Limb (tissue), 2 donors: ENCODE measurements at regions not wholly inside any gene's neighbourhood (a gene's known extent, or its start where the extent isn't known, plus 50 kb on each side); places are given as distances from the start of the nearest gene placed in this dataset.
"Not testable (repeated sequence)": the region's sequence is repeated elsewhere in the genome, so short reads cannot be mapped to it uniquely, and the experiment has no call there.

Experiments
- DNase-seq, 2 donors: peaks; one replicate each; pipeline ENCODE4 v3.0.0-alpha.2; 2016; ENCODE audit errors: extremely low spot score in 2 of 2

DNA sequence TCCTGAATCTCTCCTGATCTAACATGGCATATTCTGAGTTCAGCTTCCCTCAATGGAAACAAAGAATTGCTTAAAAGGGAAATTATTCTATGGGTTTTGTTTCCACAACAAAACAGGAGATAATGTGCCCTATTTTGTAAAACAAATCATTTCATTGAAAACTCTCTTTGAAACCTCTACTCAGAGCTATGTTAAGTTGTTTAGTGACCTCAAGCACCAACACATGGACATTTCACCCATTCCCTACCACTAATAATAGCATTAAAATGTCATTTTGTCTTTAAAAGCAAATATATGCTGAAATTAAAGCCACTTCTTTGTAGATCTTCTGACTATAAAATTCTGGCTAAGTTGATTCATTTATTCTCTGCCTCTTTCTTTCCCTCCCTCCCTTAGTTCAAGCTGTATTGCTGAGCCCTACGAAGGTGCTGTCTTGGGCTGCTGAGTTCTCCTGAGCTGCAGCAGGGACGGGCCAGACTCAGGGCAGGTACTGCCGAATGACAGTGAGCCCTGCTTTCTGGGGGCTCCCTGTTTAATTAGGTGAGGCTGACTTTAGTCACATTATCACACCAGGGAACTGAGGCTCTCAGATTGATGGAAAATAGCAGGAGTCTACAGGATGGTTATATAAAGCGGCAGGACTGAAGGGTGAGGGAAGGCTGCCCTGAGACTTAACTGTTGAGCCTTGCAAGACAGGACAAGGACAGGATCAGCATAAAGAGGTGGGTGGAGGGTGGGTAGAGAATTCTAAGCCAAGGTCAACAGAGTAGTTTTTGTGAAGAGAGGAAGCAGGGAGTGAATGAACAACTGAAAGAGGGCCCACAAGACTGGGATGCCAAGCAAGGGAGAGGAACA, 1685.1 kb downstream of the SPATA31A7 start:
- not testable (repeated sequence) for DNase-seq

DNA sequence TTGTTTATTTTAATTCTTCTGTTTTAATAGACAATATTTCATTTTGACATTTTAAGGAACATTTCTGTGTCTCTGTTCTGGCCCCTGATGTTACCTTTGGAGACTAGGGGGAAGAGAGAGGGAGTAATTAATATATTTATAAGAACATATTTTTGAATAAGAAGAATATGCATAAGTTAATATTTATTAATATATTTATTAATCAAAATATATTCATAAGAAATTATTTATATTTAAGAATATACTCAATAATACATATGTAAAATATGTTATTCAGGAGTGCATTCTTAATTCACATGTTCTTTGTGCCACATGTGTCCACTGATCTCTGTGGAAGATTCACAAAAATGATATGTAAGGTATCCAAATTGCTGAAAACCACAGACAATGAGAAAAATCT, 1687.7 kb downstream of the SPATA31A7 start:
- DNase-seq: not testable (repeated sequence)

DNA sequence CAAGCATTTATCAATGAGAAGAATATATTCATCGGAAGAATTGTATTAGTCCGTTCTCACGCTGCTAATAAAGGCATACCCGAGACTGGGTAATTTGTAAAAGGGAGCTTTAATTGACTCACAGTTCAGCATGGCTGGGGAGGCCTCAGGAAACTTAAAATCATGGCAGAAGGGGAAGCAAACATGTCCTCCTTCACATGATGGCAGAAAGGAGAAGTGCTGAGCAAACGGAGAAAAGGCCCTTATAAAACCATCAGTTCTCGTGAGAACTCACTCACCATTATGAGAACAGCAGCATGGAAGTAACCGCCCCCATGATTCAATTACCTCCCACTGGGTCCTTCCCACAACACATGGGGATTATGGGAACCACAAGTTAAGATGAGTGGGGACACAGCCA, 1688.2 kb downstream of the SPATA31A7 start:
- not testable (repeated sequence) for DNase-seq

DNA sequence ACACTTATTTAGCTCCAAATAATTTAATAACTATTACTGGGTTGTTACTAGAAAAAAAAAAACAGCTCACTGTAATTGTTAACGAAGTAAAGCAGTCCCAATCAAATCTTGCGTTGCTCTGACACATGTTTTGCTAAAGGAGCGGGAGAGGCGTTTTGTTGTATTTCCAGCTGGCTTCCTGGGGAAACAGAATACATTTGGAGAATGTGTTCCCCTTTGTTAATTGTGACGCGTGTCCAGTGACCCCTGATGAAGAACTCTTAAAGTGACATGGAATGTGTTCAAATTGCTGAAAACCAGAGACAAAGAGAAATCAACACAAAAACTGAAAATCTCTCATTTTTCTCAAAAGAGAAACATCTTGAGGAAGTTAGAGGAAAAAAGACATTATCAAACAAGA, 1690.6 kb downstream of the SPATA31A7 start:
- not testable (repeated sequence) for DNase-seq

DNA sequence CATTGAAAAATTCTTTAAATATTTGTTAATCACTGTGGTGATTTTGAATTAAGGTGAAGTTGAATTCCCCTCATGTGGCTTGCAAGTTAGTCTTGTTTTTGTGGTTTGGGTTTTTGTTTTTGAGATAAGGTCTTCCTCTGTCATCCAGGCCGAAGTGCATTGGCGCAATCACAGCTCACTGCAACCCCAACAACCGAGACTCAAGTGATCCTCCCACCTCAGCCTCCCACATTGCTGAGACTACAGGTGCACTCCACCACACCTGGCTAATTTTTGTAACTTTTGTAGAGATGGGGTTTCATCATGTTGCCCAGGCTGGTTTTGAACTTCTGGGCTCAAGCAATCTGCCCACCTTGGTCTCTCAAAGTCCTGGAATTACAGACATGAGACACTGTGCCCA, 1691.1 kb downstream of the SPATA31A7 start:
- DNase-seq: not testable (repeated sequence)

DNA sequence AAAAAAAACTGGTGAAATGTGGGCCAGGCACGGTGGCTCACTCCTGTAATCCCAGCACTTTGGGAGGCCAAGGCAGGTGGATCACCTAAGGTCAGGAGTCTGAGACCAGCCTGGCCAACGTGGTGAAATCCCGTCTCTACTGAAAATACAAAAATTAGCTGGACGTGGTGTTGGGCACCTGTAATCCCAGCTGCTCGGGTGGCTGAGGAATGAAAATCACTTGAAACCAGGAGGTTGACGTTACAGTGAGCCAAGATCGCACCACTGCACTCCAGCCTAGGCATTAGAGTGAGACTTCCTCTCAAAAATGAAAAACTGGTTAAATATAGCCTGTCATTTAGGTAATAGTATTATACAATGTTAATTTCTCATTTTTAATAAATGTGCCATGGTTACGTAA, 1692.0 kb downstream of the SPATA31A7 start:
- not testable (repeated sequence) for DNase-seq

DNA sequence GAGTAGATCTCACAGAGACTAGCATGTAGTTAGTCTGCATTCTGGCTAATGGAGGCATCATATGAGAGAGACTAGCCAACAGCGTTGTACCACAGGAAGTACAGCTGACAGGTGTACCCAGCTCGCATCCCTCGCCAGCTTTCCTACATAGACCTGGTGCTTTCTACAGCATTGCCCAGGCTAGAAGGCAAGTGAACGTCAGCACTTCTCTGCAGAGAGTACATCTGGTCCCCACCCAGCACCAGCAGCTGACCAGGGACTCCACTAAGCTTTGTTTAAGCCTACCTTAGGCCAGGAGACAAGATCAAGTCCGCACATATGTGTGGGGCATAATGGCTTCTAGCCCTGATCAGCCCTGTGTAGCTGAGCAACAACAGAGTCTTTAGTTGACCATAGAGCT, 1692.9 kb downstream of the SPATA31A7 start:
- not testable (repeated sequence) for DNase-seq

DNA sequence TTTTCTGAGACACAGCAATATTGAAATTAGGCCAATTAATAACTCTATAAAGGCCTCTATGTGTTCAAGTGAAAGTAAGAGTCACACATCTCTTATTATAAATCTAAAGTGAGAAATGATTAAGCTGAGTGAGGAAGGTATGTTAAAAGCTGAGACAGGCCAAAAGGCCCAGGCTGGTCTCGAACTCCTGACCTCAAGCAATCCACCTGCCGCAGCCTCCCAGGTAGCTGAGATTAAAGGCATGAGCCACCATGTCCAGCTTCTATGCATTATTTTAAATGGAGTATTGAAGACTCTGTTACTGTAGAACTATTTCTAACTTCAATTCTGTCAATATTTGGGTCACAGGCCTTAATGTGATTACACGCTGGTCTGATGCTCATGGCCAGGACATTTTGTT, 1706.9 kb downstream of the SPATA31A7 start:
- not testable (repeated sequence) for DNase-seq

DNA sequence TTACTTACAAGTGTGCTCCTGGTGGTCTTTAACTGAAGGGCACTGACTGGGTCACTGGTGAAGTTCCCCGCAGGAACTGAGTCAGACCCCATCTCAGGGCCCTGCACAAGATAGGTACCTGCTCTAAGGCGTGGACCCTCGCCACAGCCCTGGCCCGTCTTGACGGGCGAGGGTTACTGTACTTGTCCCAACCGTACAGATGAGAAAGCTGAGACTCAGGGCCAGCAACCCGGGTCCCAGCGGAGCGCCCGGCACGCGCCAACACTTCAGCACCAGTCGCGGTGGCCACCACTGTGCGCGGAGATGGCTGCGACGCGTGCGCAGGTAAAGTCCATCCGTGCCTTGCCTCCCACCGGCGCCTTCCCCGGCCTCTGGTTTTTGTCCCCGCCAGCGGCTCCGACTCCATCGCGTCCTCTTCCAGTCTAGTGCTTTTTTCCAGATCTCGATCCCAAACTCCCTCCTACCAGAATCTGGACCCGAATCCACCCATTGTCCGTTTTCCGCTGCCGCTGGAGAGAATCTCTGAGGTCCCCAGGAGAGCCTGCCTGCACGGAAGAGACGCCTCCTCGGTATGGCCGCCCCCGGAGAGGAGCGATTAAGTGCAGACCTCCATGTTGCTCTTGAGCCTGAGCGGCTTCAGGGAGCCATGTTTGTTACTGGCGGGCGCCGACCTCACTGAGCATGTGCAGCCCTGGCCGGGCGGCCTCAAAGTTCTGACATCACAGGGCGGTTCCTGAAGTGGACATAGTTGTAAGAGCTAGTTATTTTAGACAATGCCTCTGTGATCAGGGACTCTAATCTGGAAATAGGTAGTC, 1707.8 kb downstream of the SPATA31A7 start:
- not testable (repeated sequence) for DNase-seq

DNA sequence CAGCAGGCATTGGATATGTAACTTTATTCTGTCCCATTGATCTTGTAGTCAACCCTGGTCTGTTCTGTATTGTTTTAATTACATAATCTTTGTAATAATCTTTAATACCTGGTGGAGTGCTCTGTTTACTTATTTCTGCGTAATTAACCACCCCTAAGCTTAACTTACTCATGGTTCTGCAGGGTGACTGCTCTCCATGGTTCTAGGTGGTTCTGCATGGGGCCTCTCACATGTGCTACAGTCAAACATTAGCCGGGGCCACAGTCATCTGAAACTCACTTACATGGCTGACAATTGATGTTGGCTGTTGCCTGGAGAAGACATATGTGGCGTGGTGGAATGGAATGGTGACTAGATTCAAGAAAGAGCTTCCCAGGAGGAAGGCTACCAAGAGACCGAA, 1709.8 kb downstream of the SPATA31A7 start:
- DNase-seq: not testable (repeated sequence)

DNA sequence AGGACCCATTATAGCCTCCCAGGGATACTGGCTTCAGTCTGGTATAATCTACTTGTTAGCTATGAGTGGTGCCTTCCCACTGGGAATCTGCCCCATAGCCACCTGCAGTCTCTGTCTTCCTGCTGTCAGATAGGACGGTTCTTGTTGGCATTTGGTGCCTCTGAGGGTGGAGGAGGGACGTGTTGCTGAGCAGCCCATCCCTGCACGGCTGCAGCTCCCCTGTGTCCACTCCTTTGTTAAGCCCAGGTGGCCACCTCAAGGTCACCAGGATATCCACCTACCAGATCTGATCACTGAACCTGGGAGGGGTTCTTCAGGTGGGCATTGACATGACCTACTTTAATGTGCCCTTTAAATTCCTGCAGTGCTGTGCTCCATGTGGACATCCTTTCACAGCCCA, 1714.2 kb downstream of the SPATA31A7 start:
- DNase-seq: not testable (repeated sequence)

DNA sequence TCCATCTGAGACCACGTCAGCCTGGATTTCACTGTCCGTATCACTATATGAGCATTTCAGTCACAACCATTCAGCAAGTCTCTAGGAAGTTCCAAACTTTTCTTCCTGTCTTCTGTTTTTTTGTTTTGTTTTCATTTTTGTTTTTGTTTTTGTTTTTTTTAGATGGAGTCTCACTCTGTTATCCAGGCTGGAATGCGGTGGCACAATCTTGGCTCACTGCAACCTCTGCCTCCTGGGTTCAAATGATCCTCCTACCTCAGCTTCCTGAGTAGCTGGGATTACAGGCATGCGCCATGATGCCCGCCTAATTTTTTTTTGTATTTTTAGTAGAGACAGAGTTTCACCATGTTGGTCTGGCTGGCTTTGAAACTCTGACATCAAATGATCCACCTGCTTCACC, 1715.9 kb downstream of the SPATA31A7 start:
- not testable (repeated sequence) for DNase-seq

DNA sequence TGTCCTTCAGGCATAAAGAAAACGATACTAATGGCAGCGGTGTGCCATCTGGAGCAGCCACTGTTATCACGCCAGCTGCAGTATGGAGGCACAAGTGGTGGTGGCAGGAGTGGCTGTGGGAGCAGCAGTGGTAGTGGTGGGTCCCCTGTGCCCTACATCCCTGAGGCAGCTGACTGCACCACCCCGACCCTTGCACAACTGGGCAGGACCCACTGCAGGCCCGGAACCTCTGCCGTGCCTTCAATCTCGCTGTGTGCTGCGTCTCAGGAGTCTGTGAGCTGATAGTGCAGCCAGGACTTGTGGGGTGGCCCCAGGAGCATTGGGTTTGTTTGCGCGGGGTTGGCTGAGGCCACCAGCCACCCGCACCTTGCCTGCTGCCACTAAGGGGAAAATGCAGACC, 1718.0 kb downstream of the SPATA31A7 start:
- not testable (repeated sequence) for DNase-seq

DNA sequence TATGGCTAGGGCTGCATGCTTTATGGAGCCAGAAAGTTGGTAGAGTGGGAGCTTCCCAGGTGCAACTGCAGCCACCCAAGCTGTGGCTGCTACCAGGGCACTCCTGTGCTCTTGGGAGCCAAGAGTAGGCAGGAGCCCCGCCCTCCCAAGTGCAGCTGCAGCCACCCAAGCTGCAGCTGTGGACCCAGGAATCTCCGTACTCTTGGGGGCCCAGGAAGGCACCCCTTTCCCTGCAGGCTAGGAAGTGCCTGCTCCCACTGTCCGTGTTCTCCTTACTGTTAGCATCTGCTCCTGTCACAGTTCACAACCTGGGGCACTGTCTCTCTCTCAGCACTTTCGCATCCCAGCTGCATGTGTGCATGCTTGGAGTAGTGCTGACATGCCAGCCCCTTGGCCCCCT, 1718.4 kb downstream of the SPATA31A7 start:
- not testable (repeated sequence) for DNase-seq

DNA sequence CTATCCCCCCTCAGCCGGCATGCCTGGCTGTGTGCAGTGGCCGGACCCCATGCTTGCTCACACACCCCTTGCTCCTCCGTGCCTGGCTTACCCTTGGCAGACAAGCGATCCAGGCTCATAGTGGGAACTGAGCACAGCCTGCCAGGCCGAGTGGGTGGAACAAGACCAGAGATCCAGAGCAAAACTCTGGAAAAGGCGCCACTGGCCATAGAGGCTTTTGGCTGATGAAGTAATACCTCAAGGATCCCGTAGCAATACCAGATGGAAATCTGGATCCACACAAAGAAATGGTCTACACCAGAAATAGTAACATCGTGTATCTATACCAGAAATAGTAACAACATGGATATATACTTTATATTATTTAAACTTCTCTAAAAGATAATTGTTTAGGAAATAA, 1719.6 kb downstream of the SPATA31A7 start:
- DNase-seq: not testable (repeated sequence)

DNA sequence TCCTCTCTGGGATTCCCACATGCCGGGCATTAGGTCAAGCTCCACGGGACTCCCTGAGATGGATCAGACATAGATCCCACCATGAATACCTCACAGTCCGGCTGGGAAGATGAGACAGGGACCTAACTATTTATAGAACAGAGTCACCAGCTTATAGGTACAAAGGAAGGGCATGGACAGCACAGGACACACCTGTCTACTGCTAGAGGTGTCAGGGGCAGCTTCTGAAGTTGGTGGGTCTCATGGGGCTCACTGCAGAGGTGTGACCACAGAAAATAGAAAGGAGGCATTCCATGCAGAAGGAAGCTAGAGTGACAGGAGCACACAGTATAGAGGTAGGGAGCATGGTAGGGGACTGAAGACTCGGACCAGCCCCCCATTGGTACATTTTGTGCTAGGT, 1722.4 kb downstream of the SPATA31A7 start:
- DNase-seq: not testable (repeated sequence)

DNA sequence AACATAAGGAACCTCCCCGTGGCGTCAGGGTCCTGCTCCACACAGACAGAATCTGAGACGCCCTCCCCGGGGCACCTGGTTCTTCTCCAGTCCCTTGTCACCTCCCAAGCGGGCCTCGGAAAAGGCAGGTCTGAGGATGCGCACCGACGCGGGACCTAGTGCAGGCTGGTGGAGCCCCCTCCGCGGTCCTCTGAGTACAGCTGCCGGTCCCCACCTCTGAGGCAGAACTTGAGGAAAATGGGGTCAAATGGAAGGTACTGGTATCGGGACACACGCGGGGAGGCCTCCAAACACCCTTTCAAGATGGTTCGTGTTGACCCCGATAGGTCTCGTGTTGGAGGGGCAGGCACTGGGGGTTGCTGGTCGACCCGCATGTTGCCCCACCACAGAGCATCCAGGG, 1725.3 kb downstream of the SPATA31A7 start:
- DNase-seq: not testable (repeated sequence)

DNA sequence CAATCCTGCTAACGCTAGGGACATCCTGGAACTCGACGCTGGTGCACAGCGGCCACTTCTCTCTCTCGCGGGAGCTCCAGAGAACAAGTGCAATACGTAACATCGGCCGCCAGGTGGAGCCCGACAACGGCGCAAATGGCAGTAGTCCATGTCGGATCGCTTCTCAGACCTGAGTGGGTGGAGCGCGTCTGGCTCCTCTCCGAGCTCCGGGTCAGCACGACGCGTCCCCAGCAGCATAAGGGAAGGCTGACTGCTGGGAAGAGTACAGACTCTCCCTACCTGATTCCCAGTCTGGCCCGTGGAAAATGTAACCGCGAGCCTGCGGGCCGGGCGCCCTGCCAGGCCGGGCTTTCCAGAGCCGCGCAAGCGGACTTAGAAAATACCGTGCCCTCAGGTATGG, 1725.8 kb downstream of the SPATA31A7 start:
- not testable (repeated sequence) for DNase-seq

DNA sequence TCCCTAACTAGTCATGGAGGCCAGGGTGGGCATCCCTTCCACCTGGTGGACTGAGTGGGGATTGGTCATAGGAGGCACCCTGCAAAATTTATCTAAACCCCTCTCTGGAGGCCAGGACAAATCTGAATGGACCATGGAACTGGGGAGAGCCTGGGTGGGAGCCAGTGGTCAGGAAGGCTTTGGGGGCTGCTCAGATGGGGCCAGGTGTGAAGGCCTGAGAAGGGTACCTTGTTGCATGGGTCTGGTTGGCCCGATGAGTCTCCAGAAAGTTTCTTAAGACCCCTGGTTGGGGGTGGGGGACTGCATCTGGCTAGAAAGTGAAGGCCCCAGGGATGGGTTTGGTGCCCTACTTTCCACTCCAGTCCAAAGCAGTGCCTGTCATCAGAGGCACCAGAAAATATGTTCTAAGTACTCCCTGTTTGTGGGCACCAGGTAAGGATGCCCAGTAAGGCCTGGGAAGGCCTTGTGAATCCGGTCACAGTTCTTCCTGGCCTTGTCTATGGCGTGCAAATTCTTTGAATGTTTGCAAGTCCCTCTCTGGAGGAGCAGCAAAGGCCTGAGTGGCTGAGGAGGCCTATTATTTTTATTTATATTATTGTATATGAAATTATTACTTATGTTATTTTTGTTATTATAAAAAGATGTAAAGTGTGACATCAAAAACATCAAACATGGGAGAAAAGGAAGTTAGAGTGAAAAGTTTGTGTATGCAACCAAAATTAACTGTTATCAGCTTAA, 1729.0 kb downstream of the SPATA31A7 start:
- not testable (repeated sequence) for DNase-seq

DNA sequence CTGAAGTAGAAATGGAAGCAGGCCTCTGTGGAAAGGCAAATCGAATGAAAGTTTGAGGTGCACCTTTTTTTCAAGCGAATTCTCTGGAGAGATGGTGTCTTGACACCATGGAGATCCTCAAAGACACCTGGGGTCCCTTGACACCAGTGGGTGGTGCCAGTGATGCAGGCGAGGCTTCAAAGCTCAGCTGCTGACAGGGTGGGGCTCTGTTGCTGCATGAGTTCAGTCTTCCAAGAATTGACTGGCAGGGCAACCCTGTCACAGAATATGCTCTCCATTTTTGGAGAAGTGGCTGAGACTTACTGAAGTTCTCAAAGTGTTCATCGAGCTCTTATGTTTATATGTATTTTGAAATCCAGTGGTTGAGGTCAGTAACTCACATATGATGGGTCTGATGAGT, 1741.6 kb downstream of the SPATA31A7 start:
- DNase-seq: not testable (repeated sequence)

DNA sequence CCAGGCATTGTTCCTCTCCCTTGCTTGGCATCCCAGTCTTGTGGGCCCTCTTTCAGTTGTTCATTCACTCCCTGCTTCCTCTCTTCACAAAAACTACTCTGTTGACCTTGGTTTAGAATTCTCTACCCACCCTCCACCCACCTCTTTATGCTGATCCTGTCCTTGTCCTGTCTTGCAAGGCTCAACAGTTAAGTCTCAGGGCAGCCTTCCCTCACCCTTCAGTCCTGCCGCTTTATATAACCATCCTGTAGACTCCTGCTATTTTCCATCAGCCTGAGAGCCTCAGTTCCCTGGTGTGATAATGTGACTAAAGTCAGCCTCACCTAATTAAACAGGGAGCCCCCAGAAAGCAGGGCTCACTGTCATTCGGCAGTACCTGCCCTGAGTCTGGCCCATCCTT, 1763.0 kb downstream of the SPATA31A7 start:
- DNase-seq: not testable (repeated sequence)
